GM18502 (cell line): ENCODE measurements at regions not wholly inside any gene's neighbourhood (a gene's known extent, or its start where the extent isn't known, plus 50 kb on each side); places are given as distances from the start of the nearest gene placed in this dataset.
"Not testable (repeated sequence)": the region's sequence is repeated elsewhere in the genome, so short reads cannot be mapped to it uniquely, and the experiment has no call there.

Source experiments
- ATAC-seq: cut with Tn5 transposase; IDR thresholded peaks from one replicate; pipeline ENCODE4 v1.9.1; 2021; ENCODE audit warnings: mild to moderate bottlenecking; ENCODE audit not compliant: unreplicated experiment, poor library complexity

DNA sequence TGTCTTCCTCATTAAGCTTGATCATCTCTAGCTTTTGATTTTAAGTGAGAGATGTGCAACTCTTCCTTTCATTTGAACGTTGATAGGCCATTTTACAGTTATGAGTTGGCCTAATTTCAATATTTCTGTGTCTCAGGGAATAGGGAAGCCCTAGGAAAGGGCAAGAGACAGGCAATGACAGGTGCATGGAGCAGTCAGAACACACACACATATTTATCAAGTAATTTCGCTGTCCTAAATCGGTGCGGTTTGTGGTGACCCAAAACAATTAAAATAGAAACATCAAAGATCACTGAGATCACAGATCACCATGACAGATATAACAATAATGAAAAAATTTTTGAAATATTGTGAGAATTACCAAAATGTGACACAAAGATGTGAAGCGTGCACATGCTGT is 87.7 kb upstream of the LSM6 start:
- no peak for ATAC-seq

DNA sequence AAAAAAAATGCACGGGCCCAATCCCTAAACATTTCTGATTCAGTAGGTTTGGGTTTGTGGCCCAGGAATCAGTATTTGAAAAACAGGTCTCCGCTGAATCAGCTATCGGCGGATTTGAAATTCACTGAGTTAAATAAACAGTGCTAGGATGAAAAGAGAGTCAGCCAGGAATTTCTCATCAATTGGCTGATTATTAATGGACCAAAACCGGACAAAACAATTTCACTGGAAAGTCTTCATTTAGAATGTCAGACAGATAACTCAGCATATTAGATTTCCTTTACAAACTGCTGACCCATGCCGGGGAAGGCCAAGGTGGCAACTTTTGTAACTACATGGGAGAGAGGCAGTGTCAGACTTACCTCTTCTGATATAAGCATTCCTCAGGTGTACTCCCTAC is 99.4 kb upstream of the LSM6 start:
- no peak for ATAC-seq

DNA sequence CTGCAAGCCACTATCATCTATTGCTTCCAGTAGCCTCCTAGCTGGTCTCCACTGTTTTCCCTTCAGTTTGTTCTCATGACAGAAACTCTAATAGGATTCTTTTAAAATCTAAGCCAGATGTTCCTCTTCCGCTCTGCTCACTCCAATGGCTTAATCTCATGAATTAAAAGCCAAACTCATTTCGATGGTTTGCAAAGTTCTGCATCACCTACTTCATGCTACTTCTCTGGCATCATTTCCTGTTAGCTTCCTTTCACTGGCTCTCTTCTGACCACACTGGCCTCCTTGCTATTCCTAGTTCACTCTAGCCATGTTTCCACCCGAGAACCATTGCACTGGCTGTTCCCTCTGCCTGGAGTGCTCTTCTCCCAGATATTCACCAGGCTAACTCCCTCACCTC is 102.0 kb upstream of the LSM6 start:
- ATAC-seq, result no peak

DNA sequence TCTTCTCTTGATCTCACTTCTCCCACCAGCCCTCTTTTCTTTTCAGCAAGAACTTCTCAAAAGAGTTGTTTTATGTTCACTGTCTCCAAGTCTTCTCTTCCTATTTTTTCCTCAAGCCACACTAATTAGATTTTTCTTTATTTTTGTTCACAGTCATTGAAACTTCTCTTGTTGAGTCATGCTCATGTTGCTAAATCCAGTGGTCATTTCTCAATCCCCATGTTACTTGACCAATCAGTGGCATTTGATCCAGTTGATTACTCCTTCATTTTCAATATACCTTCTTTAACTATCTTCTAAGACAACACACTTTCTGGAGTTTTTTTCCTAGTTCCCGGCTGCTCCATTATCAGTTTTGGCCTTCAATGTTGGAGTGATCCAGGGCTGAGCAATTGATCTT is 103.1 kb upstream of the LSM6 start:
- no peak for ATAC-seq

DNA sequence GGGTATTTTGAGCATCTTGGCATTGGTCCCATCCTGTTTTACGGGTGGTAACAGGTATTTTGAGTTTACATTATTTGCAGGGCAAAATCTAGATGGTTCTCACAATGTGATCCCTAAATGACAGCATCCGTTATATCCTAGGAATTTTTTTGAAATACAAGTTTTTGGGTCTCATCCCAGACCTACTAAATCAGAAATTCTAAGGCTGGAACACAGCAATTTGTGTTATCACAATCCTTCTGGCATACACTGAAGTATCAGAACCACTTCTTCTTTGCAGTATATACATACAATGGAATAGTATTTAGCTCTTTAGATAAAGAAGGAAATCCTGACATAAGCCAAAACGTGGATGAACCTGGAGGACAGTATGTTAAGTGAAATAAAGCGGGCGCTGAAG is 104.1 kb upstream of the LSM6 start:
- no peak for ATAC-seq

DNA sequence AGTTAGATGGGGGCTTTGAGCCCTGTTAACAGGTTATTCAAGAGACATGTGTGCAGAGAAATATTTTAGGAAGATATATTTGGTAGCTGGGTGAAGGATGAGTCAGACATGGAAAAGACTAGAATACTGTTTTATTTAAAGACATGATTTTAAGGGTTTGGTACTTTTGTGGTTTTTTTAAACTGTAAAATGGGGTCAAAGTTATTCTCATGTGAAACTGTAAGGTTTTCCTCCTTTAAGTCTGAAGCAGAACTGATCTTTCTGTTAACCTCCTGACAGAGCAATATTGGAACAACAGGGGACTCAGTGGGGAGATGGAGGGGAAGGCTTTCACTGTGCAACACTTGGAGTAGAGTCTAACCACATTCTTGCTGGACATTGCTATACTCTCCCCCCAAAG is 112.4 kb upstream of the LSM6 start:
- peak; percentile 33 for ATAC-seq

DNA sequence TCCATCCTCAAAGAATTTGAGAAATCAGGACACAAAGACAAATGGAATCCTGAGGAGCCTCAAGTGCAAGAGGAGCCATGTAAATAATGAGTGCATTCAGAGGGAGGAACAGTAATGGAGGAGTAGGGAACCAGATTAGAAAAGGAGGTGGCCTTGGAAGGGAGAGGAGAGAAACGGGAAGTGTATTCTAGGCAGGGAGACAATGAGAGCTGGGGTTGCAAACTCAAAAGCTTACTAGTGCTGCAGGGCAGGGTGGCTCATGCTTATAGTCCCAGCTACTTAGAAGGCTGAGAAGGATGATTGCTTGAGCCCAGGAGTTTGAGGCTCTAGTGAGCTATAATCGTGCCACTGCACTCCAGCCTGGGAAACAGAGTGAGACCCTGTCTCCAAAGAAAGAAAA is 113.2 kb upstream of the LSM6 start:
- ATAC-seq, result no peak

DNA sequence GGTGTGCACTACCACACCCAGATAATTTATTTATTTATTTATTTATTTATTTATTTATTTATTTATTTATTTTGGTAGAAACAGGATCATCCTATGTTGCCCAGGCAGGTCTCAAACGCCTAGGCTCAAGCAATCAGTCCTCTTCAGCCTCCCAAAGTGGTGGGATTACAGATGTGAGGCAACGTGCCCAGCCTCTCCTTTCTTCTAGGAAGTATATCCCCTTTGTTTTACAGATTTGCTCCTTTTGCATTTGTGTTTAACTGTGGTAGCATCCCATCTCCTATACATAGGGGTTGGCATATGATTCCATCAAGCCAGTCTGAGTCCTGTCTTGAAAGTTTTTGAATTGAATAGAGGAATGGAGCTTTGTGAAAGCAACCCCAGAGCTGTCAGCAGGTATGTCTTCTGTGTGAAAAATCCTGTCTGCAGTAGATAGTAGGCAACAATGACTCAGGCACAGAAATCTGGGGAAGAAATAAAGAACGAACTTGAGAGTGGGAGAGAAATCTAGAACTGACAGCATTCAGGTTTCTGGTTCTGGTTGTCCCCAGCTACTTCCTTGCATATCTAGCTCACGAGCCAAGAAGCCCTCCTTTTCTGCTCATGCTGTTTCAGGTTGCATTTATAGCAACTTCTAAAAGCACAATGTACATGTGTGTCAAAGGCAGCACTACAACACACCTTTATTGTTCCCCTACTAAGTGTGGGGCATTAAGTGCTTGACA is 113.7 kb upstream of the LSM6 start:
- no peak for ATAC-seq

DNA sequence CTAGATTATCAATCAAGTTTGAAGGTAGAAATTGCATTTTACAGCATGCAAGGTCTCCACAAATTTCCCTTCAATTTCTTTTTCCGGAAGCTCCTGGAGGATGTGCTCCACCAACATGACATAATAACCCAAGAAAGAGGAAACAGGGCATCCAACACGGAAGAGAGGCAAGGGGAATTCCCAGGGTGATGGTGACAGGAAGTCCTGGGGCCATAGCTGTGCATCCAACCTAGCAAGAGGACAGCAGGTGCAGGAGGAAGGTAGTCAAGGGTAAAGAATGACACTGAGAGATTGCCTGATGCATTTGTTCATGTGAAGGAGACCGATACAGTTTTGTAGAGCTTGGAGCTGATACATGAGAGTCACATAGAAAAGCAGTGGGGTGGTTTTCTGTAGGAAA is 115.7 kb upstream of the LSM6 start:
- peak; percentile 78 for ATAC-seq

DNA sequence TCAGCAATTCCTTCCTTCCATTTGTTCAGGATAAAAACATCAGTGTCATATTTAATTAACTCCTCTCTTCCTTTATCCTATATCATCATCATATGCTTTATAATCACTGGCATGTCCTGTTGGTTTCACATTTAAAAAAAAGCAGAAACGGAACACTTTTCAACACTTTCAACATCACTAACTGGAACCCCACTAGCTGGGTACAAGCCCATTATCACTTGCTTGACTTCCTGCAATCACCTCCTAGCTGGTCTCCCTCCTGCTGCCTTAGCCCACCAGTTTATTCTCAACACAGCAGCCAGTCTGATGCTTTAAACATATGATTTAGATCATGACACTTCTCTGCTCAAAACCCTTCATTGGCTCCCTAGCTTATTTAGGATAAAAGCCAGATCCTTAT is 116.4 kb upstream of the LSM6 start:
- peak; percentile 51 for ATAC-seq

DNA sequence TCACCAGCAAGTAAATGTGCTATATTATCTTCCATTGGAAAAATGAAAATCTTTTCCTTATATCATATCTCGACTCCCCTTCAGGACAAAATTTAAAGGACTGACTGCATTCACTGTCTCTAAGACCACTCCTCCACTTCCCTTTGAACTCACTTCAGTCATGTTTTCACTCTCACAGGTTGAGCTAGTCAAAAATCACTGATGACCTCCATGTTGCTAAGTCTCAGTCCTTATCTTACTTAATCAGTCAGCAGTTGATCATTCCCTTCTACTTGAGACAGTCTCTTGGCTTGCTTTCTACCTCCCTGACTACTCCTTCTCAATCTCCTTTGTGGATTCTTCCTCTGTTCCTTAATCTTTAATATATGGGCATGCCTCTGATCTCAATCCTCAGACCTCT is 117.0 kb upstream of the LSM6 start:
- no peak for ATAC-seq

DNA sequence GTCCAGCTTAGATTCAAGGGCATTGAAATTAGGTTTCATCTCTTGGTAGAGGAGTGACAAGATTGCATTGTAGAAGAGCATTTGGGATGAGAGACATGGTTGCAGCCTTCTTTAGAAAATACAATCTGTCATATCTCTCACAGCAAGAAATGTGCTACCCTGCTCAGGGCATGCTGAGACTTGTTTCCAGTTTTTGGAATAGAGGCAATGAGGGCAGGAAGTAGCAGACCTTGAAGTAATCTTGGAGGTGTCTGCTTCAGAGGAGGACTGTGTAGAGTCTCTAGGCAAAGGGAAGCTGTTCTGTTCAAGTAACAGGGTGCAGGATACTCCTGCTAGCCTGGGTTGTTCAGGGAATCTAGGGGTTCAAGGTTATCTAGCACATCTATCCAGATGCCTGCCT is 116.1 kb upstream of the ZNF827 start:
- peak; percentile 36 for ATAC-seq

DNA sequence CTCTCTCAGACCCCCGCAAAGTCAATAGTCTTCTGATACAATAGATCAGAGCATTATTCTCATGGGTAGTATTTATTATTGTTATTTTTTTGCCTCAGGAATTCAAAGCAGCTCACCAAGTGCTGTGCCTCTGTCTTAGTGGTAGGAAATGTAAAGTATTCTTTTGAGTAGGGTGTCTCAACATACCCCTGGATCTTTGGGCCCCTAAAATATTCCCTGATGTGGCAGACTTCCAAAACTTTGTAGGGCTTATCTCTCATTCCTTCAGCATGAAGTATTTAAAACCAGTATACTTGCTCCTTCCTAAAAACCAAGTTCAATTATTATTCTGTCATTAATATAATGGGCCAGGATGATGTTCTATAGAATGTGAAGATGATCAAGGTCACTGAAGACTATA is 115.3 kb upstream of the ZNF827 start:
- no peak for ATAC-seq

DNA sequence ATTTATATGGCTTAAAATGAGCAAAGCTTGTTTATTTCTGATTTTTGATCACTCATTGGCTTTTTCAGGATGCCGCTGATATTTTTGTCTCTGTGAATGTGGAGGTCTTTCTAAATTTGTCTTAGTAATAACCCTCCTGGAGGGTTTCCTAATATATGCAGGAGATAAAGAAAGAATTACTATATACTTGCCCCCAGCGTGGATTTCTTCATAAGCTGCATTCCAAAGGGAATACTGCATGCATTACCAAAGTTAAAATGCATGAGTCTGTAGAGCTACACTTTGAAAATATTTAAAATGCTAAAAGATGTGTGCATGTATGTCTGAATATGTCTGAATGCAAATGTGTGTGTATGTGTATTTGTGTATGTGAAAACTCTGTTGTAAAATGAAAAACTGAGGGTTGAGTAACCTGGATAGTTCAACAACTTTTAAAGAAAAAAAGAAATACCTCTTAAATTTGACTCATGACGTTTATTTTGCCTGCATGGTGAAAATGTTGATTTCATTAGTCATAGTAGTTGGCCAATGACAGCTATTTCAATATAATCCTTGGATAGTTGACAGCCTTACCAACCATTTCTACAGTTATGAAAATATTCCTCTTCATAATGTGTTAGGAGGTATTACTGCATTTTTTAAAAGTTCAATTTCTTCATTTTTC is 113.2 kb upstream of the ZNF827 start:
- no peak for ATAC-seq

DNA sequence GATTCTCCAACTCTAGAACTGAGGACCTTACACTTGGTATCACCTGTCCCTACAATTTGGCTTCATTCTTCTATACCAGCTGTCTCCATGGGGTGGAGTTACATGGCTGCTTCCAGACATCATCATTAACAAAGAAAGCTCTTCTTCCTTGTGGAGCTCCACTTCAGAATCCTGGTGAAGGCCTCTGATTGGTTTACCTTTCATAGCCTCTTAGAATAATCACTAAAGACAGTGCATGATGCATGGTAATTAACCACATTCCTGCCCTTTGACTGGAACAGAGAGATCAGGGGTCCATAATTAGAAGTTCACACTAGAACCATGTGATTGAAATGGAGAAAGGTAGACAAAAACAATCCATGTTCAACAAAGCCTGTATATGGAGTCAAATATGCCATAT is 112.6 kb upstream of the ZNF827 start:
- ATAC-seq, result no peak

DNA sequence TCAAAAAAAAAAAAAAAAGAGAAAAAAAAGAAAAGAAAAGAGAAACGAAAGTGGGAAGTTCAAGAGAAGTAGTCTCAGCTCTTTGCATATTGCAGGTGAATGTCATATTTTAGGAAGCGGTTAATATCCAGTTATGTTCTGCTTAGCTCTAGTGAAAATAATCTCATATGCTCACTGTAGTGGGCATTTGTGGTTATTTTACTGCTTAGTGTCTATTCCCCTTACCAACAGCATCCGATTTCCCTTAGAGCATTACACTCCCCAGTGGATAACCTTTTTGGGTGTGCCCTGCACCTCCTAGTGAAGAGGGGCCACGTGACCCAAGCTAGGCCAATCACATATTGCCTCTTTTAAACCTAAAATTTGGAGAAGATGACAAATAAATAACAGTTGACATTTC is 111.2 kb upstream of the ZNF827 start:
- peak; percentile 87 for ATAC-seq

DNA sequence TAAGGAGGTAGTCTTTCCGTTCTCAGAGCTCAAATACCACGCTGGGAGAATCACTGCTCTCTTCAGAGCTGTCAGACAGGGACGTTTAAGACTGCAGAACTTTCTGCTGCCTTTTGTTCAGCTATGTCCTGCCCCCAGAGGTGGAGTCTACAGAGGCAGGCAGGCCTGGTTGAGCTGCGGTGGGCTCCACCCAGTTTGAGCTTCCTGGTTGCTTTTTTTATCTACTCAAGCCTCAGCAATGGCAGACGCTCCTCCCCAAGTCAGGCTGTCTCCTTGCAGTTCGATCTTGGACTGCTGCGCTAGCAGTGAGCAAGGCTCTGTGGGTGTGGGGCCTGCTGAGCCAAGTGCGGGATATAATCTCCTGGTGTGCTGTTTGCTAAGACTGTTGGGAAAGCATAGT is 109.1 kb upstream of the ZNF827 start:
- not testable (repeated sequence) for ATAC-seq

DNA sequence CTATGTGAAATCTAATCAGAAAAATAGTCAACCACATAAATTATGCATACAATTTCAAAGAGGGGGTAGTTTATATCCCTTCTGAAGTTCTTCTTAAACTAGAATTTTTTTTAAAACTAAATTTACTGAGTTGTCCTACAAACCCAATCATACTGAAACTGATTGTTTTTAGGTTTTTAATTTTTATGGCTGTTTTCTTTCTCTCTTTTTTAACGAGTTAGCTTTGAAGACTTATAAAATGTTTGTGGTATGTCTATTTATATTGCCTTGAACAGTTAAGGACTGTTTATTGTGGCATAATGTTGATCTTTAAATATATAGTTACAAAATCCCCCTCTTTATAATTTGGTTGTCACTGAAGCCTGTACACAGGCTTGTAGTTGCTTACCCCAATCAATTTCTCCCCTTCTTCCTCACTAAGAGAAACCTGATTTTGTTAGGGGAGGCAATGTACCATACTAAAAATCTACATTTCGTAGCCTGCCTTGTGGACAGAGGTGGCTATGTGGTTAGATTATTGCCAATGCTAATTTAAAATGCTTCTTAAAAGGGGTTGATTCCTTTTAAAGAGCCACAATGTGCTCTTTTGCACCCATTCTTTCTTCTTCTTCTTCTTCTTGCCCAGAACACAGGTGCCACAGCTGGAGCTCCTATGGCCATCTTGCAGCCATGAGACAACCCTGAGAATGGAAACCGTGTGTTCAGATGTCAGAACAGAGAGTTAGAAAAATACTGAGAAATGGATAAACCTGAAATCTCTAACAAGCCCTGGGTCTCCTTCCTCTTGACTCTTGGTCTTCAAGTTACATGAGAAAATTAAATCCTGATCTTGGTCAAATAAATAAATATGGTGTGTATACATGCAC is 102.7 kb upstream of the ZNF827 start:
- ATAC-seq, result no peak

DNA sequence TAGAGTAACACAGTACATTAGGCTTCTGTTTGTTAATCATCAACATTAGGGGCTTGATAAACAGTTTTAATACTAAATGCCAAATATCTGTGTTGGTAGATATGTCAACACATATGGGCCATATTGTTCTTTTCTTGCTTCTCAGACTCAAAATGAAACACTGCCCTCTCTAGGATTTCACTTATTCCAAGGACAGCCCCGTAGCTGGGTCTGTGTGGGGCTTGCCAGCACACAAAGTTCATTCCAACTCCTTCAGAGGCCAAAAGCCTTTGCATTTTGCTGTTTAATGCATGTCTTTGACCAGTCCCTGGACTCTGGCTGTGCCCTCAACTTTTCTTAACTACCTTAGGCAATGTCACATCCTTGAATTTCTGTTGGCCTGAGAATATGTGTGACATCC is 102.0 kb upstream of the ZNF827 start:
- ATAC-seq, result no peak

DNA sequence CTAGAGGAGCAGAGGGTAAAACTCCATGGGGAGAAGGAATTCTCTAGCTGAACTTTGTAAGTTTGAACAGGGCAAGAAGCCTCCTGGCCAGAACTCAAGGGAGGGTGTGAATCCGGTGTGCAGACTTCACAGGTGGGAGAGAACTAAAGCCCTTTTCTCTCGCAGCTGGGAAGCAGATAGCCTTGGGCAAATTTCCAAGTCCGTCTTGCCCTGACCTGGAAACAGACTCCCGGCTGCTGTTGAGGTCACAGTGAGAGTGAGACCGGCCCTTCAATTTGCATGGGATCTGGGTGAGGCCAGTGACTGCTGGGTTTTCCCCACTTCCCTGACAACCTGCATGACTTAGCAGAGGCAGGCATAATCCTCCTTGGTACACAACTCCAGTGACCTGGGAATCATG is 94.5 kb upstream of the ZNF827 start:
- no peak for ATAC-seq

DNA sequence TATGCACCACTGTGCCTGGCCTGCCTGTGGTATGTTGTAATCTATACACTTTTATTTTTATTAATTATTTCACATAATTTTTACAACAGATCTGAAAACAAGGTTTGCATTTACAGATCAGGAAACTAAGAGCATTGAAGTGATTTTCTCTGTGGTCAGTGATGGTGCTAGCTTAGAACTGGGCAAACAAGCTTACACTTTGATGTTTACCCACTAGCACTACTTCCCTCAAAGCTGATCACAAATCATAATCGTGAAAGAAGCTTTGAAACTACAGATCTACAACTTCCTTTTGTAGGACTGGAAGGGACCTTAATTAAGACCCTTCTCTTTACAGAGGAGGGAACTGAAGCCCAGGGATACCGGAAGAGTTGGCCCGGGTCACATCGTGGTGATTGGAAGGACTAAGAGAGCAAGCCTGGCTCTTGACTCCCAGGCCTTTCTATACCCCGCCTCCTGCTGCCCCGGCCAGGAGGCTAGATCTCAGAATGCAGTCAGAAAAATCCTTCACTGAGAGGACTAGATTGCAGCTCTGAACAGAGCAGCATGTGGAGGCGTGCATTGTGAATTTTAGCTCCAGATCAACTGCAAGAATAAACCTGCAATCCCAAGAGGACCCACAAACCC is 93.7 kb upstream of the ZNF827 start:
- peak; percentile 28 for ATAC-seq
